Neuronal stem cell (in vitro differentiated cells): ENCODE measurements at regions not wholly inside any gene's neighbourhood (a gene's known extent, or its start where the extent isn't known, plus 50 kb on each side); places are given as distances from the start of the nearest gene placed in this dataset.
"Not testable (repeated sequence)": the region's sequence is repeated elsewhere in the genome, so short reads cannot be mapped to it uniquely, and the experiment has no call there.

Source experiments
- DNase-seq: peaks from one replicate; pipeline ENCODE4 v3.0.0-alpha.2; 2013; ENCODE audit warnings: low spot score
- H2AFZ ChIP-seq: one replicate; pipeline ENCODE4 v1.6.1; 2013; ENCODE audit warnings: mild to moderate bottlenecking, low read length, inconsistent platforms
- H2AK5ac ChIP-seq: 2 replicates; pipeline ENCODE4 v1.6.1; 2013; ENCODE audit warnings: low read depth, mild to moderate bottlenecking, inconsistent platforms, low read length, moderate library complexity, mixed read lengths
- H2BK120ac ChIP-seq: 2 replicates; pipeline ENCODE4 v1.6.1; 2013; ENCODE audit warnings: low read depth, mild to moderate bottlenecking, inconsistent platforms, low read length, moderate library complexity, mixed read lengths
- H2BK12ac ChIP-seq: one replicate; pipeline ENCODE4 v1.6.1; 2013; ENCODE audit warnings: low read length, inconsistent platforms
- H2BK15ac ChIP-seq: 2 replicates; pipeline ENCODE4 v1.6.1; 2013; ENCODE audit warnings: mild to moderate bottlenecking, low read length, inconsistent platforms, mixed read lengths
- H2BK5ac ChIP-seq: one replicate; pipeline ENCODE4 v1.6.1; 2013; ENCODE audit warnings: inconsistent platforms, mild to moderate bottlenecking, low read length, moderate library complexity
- H3K14ac ChIP-seq: one replicate; pipeline ENCODE4 v1.6.1; 2013; ENCODE audit warnings: low read length, inconsistent platforms
- H3K18ac ChIP-seq: 2 replicates; pipeline ENCODE4 v1.6.1; 2013; ENCODE audit warnings: low read length, inconsistent platforms
- H3K23ac ChIP-seq: 2 replicates; pipeline ENCODE4 v1.6.1; 2013; ENCODE audit warnings: low read depth, mild to moderate bottlenecking, mixed read lengths, low read length, inconsistent platforms; ENCODE audit not compliant: poor library complexity
- H3K27ac ChIP-seq: replicated peaks from 3 replicates; pipeline ENCODE4 v1.5.1; 2013; ENCODE audit warnings: low read length, inconsistent platforms
- H3K27me3 ChIP-seq, 3 experiments: 2 replicates each; pipeline ENCODE4 v1.6.1; 2013; ENCODE audit warnings: low read length in 3 of 3, mild to moderate bottlenecking in 2 of 3, inconsistent platforms in 1 of 3, low read depth in 1 of 3, mixed read lengths in 1 of 3, moderate library complexity in 1 of 3; ENCODE audit not compliant: control insufficient read depth in 3 of 3, insufficient read depth in 3 of 3
- H3K36me3 ChIP-seq, 2 donors: replicated peaks in 1 of 2; 2 replicates each; pipeline ENCODE4 v1.6.1; 2013; ENCODE audit warnings: low read length in 2 of 2; ENCODE audit not compliant: control insufficient read depth in 2 of 2, insufficient read depth in 2 of 2
- H3K4ac ChIP-seq: 2 replicates; pipeline ENCODE4 v1.6.1; 2013; ENCODE audit warnings: inconsistent platforms, mild to moderate bottlenecking, low read length, moderate library complexity
- H3K4me1 ChIP-seq, 2 donors: 1 replicate in 1 of 2; 2 replicates in 1 of 2; pipeline ENCODE4 v1.6.1; 2013; ENCODE audit warnings: low read length in 2 of 2, low read depth in 1 of 2; ENCODE audit not compliant: control insufficient read depth in 2 of 2, insufficient read depth in 1 of 2
- H3K4me2 ChIP-seq: one replicate; pipeline ENCODE4 v1.6.1; 2013; ENCODE audit warnings: mild to moderate bottlenecking, low read length, inconsistent platforms; ENCODE audit not compliant: insufficient read depth, poor library complexity, severe bottlenecking
- H3K4me3 ChIP-seq, 2 donors: 2 replicates each; pipeline ENCODE4 v1.5.1; 2013; ENCODE audit warnings: low read length in 2 of 2, mild to moderate bottlenecking in 2 of 2, inconsistent platforms in 1 of 2, moderate library complexity in 1 of 2
- H3K79me1 ChIP-seq: one replicate; pipeline ENCODE4 v1.6.1; 2013; ENCODE audit warnings: low read depth, mild to moderate bottlenecking, inconsistent platforms, low read length, moderate library complexity
- H3K9ac ChIP-seq: one replicate; pipeline ENCODE4 v1.6.1; 2013; ENCODE audit warnings: mild to moderate bottlenecking, low read depth, low read length, inconsistent platforms; ENCODE audit not compliant: poor library complexity
- H3K9me3 ChIP-seq, 2 donors: replicated peaks in 1 of 2; 2 replicates each; pipeline versions ENCODE3 to v1.6.1; 2013; ENCODE audit warnings: low read length in 2 of 2, mild to moderate bottlenecking in 2 of 2, inconsistent platforms in 1 of 2, low read depth in 1 of 2, mixed read lengths in 1 of 2, moderate library complexity in 1 of 2; ENCODE audit not compliant: control insufficient read depth in 2 of 2, insufficient read depth in 1 of 2
- H4K8ac ChIP-seq: one replicate; pipeline ENCODE4 v1.6.1; 2013; ENCODE audit warnings: low read depth, mild to moderate bottlenecking, inconsistent platforms, low read length, moderate library complexity
- H4K91ac ChIP-seq: one replicate; pipeline ENCODE4 v1.6.1; 2013; ENCODE audit warnings: low read length, low read depth, mild to moderate bottlenecking, inconsistent platforms; ENCODE audit not compliant: poor library complexity
- WGBS, 2 donors: extraction: QIAGEN DNeasy Blood & Tissue Kit; methylation state at CpG; one replicate each; pipeline ENCODE4 v1.1.7; 2013; ENCODE audit warnings: missing lambda C conversion rate in 2 of 2, mixed read lengths in 1 of 2; ENCODE audit not compliant: insufficient read length in 2 of 2, insufficient replicate concordance in 1 of 2; ENCODE audit errors: extremely low coverage in 2 of 2; 5-methylcytosine and 5-hydroxymethylcytosine counted together

DNA sequence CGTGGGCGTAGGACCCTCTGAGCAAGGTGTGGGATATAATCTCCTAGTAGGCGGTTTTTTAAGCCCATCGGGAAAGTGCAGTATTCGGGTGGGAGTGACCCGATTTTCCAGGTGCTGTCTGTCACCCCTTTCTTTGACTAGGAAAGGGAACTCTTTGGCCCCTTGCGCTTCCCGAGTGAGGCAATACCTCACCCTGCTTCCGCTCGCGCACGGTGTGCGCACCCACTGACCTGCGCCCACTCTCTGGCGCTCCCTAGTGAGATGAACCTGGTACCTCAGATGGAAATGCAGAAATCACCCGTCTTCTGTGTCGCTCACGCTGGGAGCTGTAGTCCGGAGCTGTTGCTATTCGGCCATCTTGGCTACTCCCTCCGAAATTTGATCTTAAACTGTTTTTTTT lies 955.9 kb upstream of the POU3F4 start:
- WGBS, 2 donors, result no CpG with 5 or more reads among the region's 21 CpGs
- not testable (repeated sequence) for H3K9ac ChIP-seq, H3K4me3 ChIP-seq, H2BK5ac ChIP-seq, H2AK5ac ChIP-seq, H3K79me1 ChIP-seq, H3K23ac ChIP-seq, H3K27me3 ChIP-seq, H3K4me2 ChIP-seq, H3K36me3 ChIP-seq, H3K4ac ChIP-seq, H3K18ac ChIP-seq, H2AFZ ChIP-seq, H3K4me1 ChIP-seq, H4K91ac ChIP-seq, H2BK12ac ChIP-seq, H4K8ac ChIP-seq, H3K27ac ChIP-seq, H2BK15ac ChIP-seq, H2BK120ac ChIP-seq, DNase-seq, H3K9me3 ChIP-seq, H3K14ac ChIP-seq

DNA sequence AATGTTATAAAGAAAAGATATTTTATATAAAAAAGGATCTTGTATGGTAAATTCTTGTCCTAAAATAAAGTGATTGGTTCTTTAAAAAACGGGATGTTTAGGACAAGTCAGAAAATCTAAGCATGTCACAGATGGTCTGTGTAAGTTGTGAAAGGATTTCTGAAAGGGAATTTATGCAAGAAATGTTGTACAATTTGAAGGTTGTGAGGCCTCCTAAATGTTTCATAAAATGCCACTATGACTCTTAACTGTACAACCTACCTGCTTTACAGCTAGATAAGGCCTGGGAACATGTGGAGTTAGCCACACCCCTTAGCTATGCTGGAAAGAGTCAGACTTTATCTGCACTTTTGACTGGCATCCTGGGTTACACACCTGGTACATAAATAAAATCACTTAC lies 951.5 kb upstream of the POU3F4 start:
- Histone ChIP-seq H3K23ac (no peak overlapping the region), H3K36me3 (no peaks in the 10 kb centered on the region), H2BK5ac (no peak overlapping the region), H3K4ac (no peak overlapping the region), H3K4me3 (no peak overlapping the region), H4K91ac (no peak overlapping the region), H3K4me1 (no peaks in the 10 kb centered on the region), H4K8ac (no peak overlapping the region), H2BK120ac (no peak overlapping the region), H3K27me3 (no peaks in the 10 kb centered on the region), H3K79me1 (no peaks in the 10 kb centered on the region), H3K4me2 (no peak overlapping the region), H3K27ac (no peak overlapping the region), H2AFZ (no peak overlapping the region), H2BK12ac (no peak overlapping the region), H3K9ac (no peak overlapping the region), H2AK5ac (no peak overlapping the region), H3K14ac (no peak overlapping the region), H3K18ac (no peak overlapping the region), H2BK15ac (no peak overlapping the region), H3K9me3 (peaks cover 3 to 4% of the 10 kb centered on the region in 2 donors)
- no peak for DNase-seq
- no CpG with 5 or more reads among the region's 1 CpG for WGBS, 2 donors

DNA sequence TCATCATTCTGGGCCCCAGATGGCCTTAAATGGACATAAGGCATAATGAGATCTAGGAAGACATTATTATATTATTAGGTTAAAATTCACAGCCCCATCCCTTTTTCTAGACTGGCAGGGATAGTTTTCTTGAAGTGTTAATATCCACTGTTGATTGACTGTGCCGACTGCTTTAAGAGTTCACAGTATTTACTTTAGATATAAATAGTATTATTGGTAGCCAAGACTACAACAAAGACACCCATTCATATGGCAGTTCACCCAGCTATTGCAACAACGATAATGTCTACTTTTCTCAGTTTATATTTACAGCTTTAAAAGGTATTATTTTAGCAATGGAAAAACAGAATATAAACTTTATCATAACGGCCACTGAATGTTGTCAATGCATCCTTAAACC lies 922.2 kb upstream of the POU3F4 start:
- Histone ChIP-seq H3K4me3 (no peak overlapping the region), H3K36me3 (no peaks in the 10 kb centered on the region), H3K18ac (no peak overlapping the region), H3K27me3 (no peaks in the 10 kb centered on the region), H3K27ac (no peak overlapping the region), H3K4me2 (no peak overlapping the region), H2BK12ac (no peak overlapping the region), H4K8ac (no peak overlapping the region), H2BK120ac (no peak overlapping the region), H3K14ac (no peak overlapping the region), H3K79me1 (no peaks in the 10 kb centered on the region), H2BK15ac (no peak overlapping the region), H3K4me1 (no peaks in the 10 kb centered on the region), H2BK5ac (no peak overlapping the region), H3K23ac (no peak overlapping the region), H2AK5ac (no peak overlapping the region), H3K4ac (no peak overlapping the region), H4K91ac (no peak overlapping the region), H3K9me3 (no peaks in the 10 kb centered on the region), H3K9ac (no peak overlapping the region), H2AFZ (no peak overlapping the region)
- WGBS, 2 donors, result no CpG with 5 or more reads among the region's 3 CpGs
- DNase-seq, result no peak

DNA sequence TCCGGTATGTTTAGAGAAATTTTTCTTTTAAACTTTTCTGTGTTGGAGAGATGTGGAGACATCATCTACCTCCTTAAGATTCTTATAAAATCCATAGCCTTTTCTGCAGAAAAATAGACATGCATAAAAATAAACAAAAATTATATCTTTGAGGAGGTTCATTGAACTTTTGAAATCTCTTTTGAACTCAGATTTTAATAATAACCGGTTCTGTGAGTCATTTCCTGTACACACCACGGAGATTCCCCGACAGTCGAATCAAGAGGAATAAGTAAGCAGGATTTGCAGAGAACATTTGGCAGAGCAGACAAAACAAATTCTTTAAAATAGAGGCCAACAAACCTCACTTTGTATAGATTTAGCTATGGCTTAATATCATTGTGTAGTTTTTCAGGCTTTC lies 918.7 kb upstream of the POU3F4 start:
- no peak overlapping the region for H3K27ac ChIP-seq
- no peak overlapping the region for H2BK12ac ChIP-seq

More for the DNA sequence above, 918.7 kb upstream of the POU3F4 start:
- no peak for DNase-seq
- no peak overlapping the region for H2AK5ac ChIP-seq
- H4K8ac ChIP-seq, result no peak overlapping the region
- H2AFZ ChIP-seq, result no peak overlapping the region
- H2BK5ac ChIP-seq, result no peak overlapping the region
- no peaks in the 10 kb centered on the region for H3K4me1 ChIP-seq
- no peaks in the 10 kb centered on the region for H3K36me3 ChIP-seq
- H3K9me3 ChIP-seq, result no peaks in the 10 kb centered on the region
- no CpG with 5 or more reads among the region's 5 CpGs for WGBS, 2 donors
- H3K9ac ChIP-seq, result no peak overlapping the region
- H2BK120ac ChIP-seq, result no peak overlapping the region
- H3K18ac ChIP-seq, result no peak overlapping the region
- H3K79me1 ChIP-seq, result no peaks in the 10 kb centered on the region
- H3K14ac ChIP-seq, result no peak overlapping the region
- H3K4ac ChIP-seq, result no peak overlapping the region
- H4K91ac ChIP-seq, result no peak overlapping the region
- no peaks in the 10 kb centered on the region for H3K27me3 ChIP-seq
- H3K4me3 ChIP-seq, result no peak overlapping the region
- H3K4me2 ChIP-seq, result no peak overlapping the region
- no peak overlapping the region for H2BK15ac ChIP-seq
- no peak overlapping the region for H3K23ac ChIP-seq
